OCI-LY3 (cell line): ENCODE measurements at regions not wholly inside any gene's neighbourhood (a gene's known extent, or its start where the extent isn't known, plus 50 kb on each side); places are given as distances from the start of the nearest gene placed in this dataset.

Experiments used
- CTCF ChIP-seq: fragments of 200-600, 300-600 bp; sonication (generic); IDR thresholded peaks from 2 replicates; pipeline ENCODE4 v1.5.1; 2014; ENCODE audit warnings: antibody characterized with exemption, low read length, low read depth
- EZH2phosphoT487 ChIP-seq: fragments of 200-600 bp; shearing (Covaris generic); IDR thresholded peaks from 2 replicates; pipeline ENCODE4 v1.6.1; 2018; ENCODE audit warnings: antibody characterized with exemption, mixed run types, low read depth

- no peak for TF ChIP-seq CTCF
- TF ChIP-seq EZH2phosphoT487: no peak
Measured at GRCh38 chr3:194879126-194879877, 193.6 kb downstream of the FAM43A start.
